ENCODE measurements at regions not wholly inside any gene's neighbourhood (a gene's known extent, or its start where the extent isn't known, plus 50 kb on each side); places are given as distances from the start of the nearest gene placed in this dataset.

DNA sequence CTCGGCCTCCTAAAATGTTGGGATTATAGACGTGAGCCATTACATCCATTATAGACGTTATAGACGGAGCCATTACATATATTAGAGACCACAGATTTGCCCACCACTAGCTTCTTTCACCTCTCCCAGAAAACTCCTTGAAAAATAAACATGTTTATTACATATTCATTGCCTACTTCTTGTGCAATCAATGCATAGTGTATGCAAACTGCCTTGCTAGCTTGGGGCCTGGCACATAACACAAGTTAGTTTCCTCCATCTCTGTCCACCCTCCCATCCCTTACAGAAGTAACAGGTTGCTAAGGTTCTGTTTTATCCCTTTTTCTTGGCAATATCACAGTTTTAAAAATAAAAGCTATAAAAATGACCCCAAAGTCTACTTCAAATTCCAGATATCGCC is 66.4 kb upstream of the KRR1 start:
- TF ChIP-seq, protein P1, sequence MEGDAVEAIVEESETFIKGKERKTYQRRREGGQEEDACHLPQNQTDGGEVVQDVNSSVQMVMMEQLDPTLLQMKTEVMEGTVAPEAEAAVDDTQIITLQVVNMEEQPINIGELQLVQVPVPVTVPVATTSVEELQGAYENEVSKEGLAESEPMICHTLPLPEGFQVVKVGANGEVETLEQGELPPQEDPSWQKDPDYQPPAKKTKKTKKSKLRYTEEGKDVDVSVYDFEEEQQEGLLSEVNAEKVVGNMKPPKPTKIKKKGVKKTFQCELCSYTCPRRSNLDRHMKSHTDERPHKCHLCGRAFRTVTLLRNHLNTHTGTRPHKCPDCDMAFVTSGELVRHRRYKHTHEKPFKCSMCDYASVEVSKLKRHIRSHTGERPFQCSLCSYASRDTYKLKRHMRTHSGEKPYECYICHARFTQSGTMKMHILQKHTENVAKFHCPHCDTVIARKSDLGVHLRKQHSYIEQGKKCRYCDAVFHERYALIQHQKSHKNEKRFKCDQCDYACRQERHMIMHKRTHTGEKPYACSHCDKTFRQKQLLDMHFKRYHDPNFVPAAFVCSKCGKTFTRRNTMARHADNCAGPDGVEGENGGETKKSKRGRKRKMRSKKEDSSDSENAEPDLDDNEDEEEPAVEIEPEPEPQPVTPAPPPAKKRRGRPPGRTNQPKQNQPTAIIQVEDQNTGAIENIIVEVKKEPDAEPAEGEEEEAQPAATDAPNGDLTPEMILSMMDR (conservative IDR thresholded peaks at IDR 0.05; ENCODE audit: low read length), result no peak
- no peak for TF ChIP-seq EZH2phosphoT487 (IDR thresholded peaks at IDR 0.05; ENCODE audit: borderline replicate concordance)

All from Loucy (cell line).